IMR-90 (cell line): ENCODE measurements at regions not wholly inside any gene's neighbourhood (a gene's known extent, or its start where the extent isn't known, plus 50 kb on each side); places are given as distances from the start of the nearest gene placed in this dataset.

Source experiments
- ATAC-seq: fragments of 200-7000 bp; cut with Tn5 transposase; 2 replicates; pipeline ENCODE4 v1.9.1; 2020; ENCODE audit warnings: low read depth, mild to moderate bottlenecking, moderate library complexity
- BruUV-seq: library from RNA; stranded (reverse); fragments of 400-500 nt; replicated peaks from 2 replicates; lab custom pipeline; 2021; lab: Mats Ljungman, UMichigan
- CTCF ChIA-PET: fragments of 300-600 bp; formaldehyde crosslinking; extraction: SDS; loops from one replicate; lab custom pipeline; 2021; ENCODE audit warnings: antibody characterized with exemption; lab: Yijun Ruan, JAX
- POLR2A ChIA-PET: fragments of 300-600 bp; sonication (Branson Sonifier 250); formaldehyde crosslinking; loops from one replicate; lab custom pipeline; 2022; ENCODE audit warnings: antibody characterized with exemption; ENCODE audit not compliant: unreplicated experiment; lab: Charles Lee
- DNase-seq: peaks from one replicate; pipeline ENCODE4 v3.0.0; 2013
- H2AFZ ChIP-seq: replicated peaks from 2 replicates; pipeline ENCODE3; 2013; ENCODE audit warnings: low read length, mild to moderate bottlenecking; ENCODE audit not compliant: poor library complexity
- H2AK5ac ChIP-seq: 2 replicates; pipeline ENCODE4 v1.6.1; 2013; ENCODE audit warnings: low read depth, low read length, inconsistent platforms
- H2AK9ac ChIP-seq: replicated peaks from 2 replicates; pipeline ENCODE3; 2013; ENCODE audit warnings: mild to moderate bottlenecking, low read depth, low read length, moderate library complexity; ENCODE audit not compliant: poor library complexity
- H2BK120ac ChIP-seq: 2 replicates; pipeline ENCODE4 v1.6.1; 2013; ENCODE audit warnings: low read depth, low read length, inconsistent platforms
- H2BK15ac ChIP-seq: 3 replicates; pipeline ENCODE4 v1.6.1; 2013; ENCODE audit warnings: low read depth, low read length, inconsistent platforms
- H2BK20ac ChIP-seq: 2 replicates; pipeline ENCODE4 v1.6.1; 2013; ENCODE audit warnings: low read depth, mild to moderate bottlenecking, inconsistent platforms, low read length, moderate library complexity
- H2BK5ac ChIP-seq: 2 replicates; pipeline ENCODE4 v1.6.1; 2013; ENCODE audit warnings: mild to moderate bottlenecking, low read depth, low read length, inconsistent platforms; ENCODE audit not compliant: poor library complexity, severe bottlenecking
- H3K14ac ChIP-seq: replicated peaks from 2 replicates; pipeline ENCODE4 v1.6.1; 2013; ENCODE audit warnings: low read depth, low read length, inconsistent platforms
- H3K18ac ChIP-seq: 2 replicates; pipeline ENCODE4 v1.6.1; 2013; ENCODE audit warnings: low read depth, low read length, control low read depth
- H3K23ac ChIP-seq: 2 replicates; pipeline ENCODE4 v1.6.1; 2013; ENCODE audit warnings: low read depth, low read length, inconsistent platforms
- H3K27ac ChIP-seq: 2 replicates; pipeline ENCODE4 v1.5.1; 2013; ENCODE audit warnings: mild to moderate bottlenecking, control low read depth, low read length; ENCODE audit not compliant: insufficient read depth
- H3K27me3 ChIP-seq: 2 replicates; pipeline ENCODE4 v1.6.1; 2013; ENCODE audit warnings: low read length; ENCODE audit not compliant: control insufficient read depth, insufficient read depth
- H3K36me3 ChIP-seq: 2 replicates; pipeline ENCODE4 v1.6.1; 2013; ENCODE audit warnings: low read length, mixed read lengths; ENCODE audit not compliant: control insufficient read depth, insufficient read depth
- H3K4ac ChIP-seq: 2 replicates; pipeline ENCODE4 v1.6.1; 2013; ENCODE audit warnings: low read depth, low read length, inconsistent platforms
- H3K4me1 ChIP-seq: 2 replicates; pipeline ENCODE4 v1.6.1; 2013; ENCODE audit warnings: low read length, mixed read lengths; ENCODE audit not compliant: control insufficient read depth, insufficient read depth
- H3K4me2 ChIP-seq: 2 replicates; pipeline ENCODE4 v1.6.1; 2013; ENCODE audit warnings: low read depth, mild to moderate bottlenecking, control low read depth, low read length, moderate library complexity
- H3K4me3 ChIP-seq: 2 replicates; pipeline ENCODE4 v1.5.1; 2013; ENCODE audit warnings: low read depth, mild to moderate bottlenecking, control low read depth, low read length, moderate library complexity; ENCODE audit not compliant: insufficient read depth
- H3K56ac ChIP-seq: 2 replicates; pipeline ENCODE4 v1.6.1; 2013; ENCODE audit warnings: low read length, inconsistent platforms; ENCODE audit not compliant: insufficient read depth; ENCODE audit errors: extremely low read depth
- H3K79me1 ChIP-seq, 2 experiments: 2 replicates each; pipeline ENCODE4 v1.6.1; 2013; ENCODE audit warnings: low read length in 2 of 2, inconsistent platforms in 1 of 2, low read depth in 1 of 2
- H3K9ac ChIP-seq: 2 replicates; pipeline ENCODE4 v1.6.1; 2013; ENCODE audit warnings: low read depth, low read length, control low read depth
- H3K9me1 ChIP-seq: 2 replicates; pipeline ENCODE4 v1.6.1; 2013; ENCODE audit warnings: low read length, inconsistent platforms; ENCODE audit not compliant: insufficient read depth
- H3K9me3 ChIP-seq: 2 replicates; pipeline ENCODE4 v1.6.1; 2013; ENCODE audit warnings: low read length; ENCODE audit not compliant: control insufficient read depth, insufficient read depth
- H4K20me1 ChIP-seq: 2 replicates; pipeline ENCODE4 v1.6.1; 2013; ENCODE audit warnings: low read length, inconsistent platforms; ENCODE audit not compliant: insufficient read depth
- H4K5ac ChIP-seq: 2 replicates; pipeline ENCODE4 v1.6.1; 2013; ENCODE audit warnings: mild to moderate bottlenecking, low read depth, low read length, control low read depth
- H4K8ac ChIP-seq, 2 experiments: 2 replicates each; pipeline ENCODE4 v1.6.1; 2013; ENCODE audit warnings: low read depth in 2 of 2, low read length in 2 of 2, control low read depth in 1 of 2, inconsistent platforms in 1 of 2
- H4K91ac ChIP-seq: 2 replicates; pipeline ENCODE4 v1.6.1; 2013; ENCODE audit warnings: low read depth, low read length, inconsistent platforms; ENCODE audit not compliant: insufficient read depth
- BHLHE40 ChIP-seq: fragments of 150-350 bp; IDR thresholded peaks from 2 replicates; pipeline ENCODE4 v1.6.1; 2016; ENCODE audit warnings: mild to moderate bottlenecking, low read depth, low read length
- MAFK ChIP-seq: IDR thresholded peaks from 2 replicates; pipeline ENCODE4 v1.6.1; 2012; ENCODE audit warnings: low read depth, low read length, improper control_type of control experiment
- WGBS, 2 experiments: methylation state at CpG; one replicate each; pipeline versions ENCODE4 v1.1.5 to v1.1.7; 2013; ENCODE audit warnings: missing lambda C conversion rate in 2 of 2; ENCODE audit not compliant: insufficient read length in 1 of 2; ENCODE audit errors: extremely low coverage in 2 of 2; 5-methylcytosine and 5-hydroxymethylcytosine counted together
- dilution Hi-C: fragments of 300-500 bp; cut with HindIII; formaldehyde crosslinking; loops from one replicate; pipeline ENCODE4 v1.14.3; 2018; ENCODE audit warnings: low sequenced_read_pairs; ENCODE audit not compliant: unreplicated experiment
- in situ Hi-C: fragments of 300-500 bp; cut with MboI; formaldehyde crosslinking; loops from 3 replicates; pipeline ENCODE4 v1.14.3; 2019; ENCODE audit warnings: low sequenced_read_pairs, inconsistent platforms, mixed read lengths
- intact Hi-C: fragments of 100-400 bp; cut with micrococcal nuclease; formaldehyde crosslinking; loops from 2 replicates; pipeline ENCODE4 v1.10.0; 2022

- no peak overlapping the region for H2AK9ac ChIP-seq
- no peak overlapping the region for H3K9ac ChIP-seq
- no peak overlapping the region for H4K91ac ChIP-seq
- H3K79me1 ChIP-seq, result no peaks in the 10 kb centered on the region
- H2AK5ac ChIP-seq, result no peak overlapping the region
- no peaks in the 10 kb centered on the region for H3K27me3 ChIP-seq
- no peak overlapping the region for H2BK20ac ChIP-seq
- no peak for ATAC-seq
- H3K14ac ChIP-seq, result no peak overlapping the region
- no peak overlapping the region for H2BK15ac ChIP-seq
- no peak overlapping the region for H3K4ac ChIP-seq
- in situ Hi-C loops, result no loop called here
- H3K27ac ChIP-seq, result no peak overlapping the region
- H2AFZ ChIP-seq, result no peak overlapping the region
- no peak overlapping the region for H3K4me2 ChIP-seq
- POLR2A ChIA-PET, result no interaction called here
- no peak overlapping the region for H3K18ac ChIP-seq
- intact Hi-C loops, result no loop called here
- no peaks in the 10 kb centered on the region for H3K9me1 ChIP-seq
- TF ChIP-seq BHLHE40, result no peak
- TF ChIP-seq MAFK, result peak; percentile 53; the same call in 1 of the 2 replicates
- BruUV-seq, result no TSS peak
- H3K4me3 ChIP-seq, result no peak overlapping the region
- DNase-seq, result no peak
- H4K5ac ChIP-seq, result no peak overlapping the region
- dilution Hi-C loops, result no loop called here
- no peak overlapping the region for H2BK120ac ChIP-seq
- no peak overlapping the region for H3K56ac ChIP-seq
- no peak overlapping the region for H2BK5ac ChIP-seq
- no peak overlapping the region for H4K8ac ChIP-seq
- CTCF ChIA-PET, result no interaction called here
- no peaks in the 10 kb centered on the region for H3K36me3 ChIP-seq
- no peaks in the 10 kb centered on the region for H3K4me1 ChIP-seq
- no CpG with 5 or more reads among the region's 2 CpGs for WGBS, 2 experiments
- no peaks in the 10 kb centered on the region for H4K20me1 ChIP-seq
- no peaks in the 10 kb centered on the region; the same call in 1 of the 2 replicates for H3K9me3 ChIP-seq
- H3K23ac ChIP-seq, result no peak overlapping the region
Measured at GRCh38 chr5:12759377-12759776, 855.1 kb upstream of the CTNND2 start.
